Left cardiac atrium (tissue), 4 donors: ENCODE measurements at regions not wholly inside any gene's neighbourhood (a gene's known extent, or its start where the extent isn't known, plus 50 kb on each side); places are given as distances from the start of the nearest gene placed in this dataset.
"Not testable (repeated sequence)": the region's sequence is repeated elsewhere in the genome, so short reads cannot be mapped to it uniquely, and the experiment has no call there.

Experiments
- ATAC-seq, 2 donors: fragments of 200-7000 bp; cut with Tn5 transposase; one replicate each; pipeline ENCODE4 v1.9.1; 2020; ENCODE audit warnings: mild to moderate bottlenecking in 2 of 2, moderate library complexity in 2 of 2
- DNase-seq: peaks from one replicate; pipeline ENCODE4 v3.0.0-alpha.2; 2020
- intact Hi-C, 2 donors: fragments of 100-400 bp; cut with DNase I; formaldehyde crosslinking; loops; one replicate each; pipeline versions ENCODE4 v1.14.1 to v1.15.1; 2022 to 2023
- donor health status: DM: no; HTN: yes; CAD: no.
- donor health status: DM: no; HTN: yes; CAD: no; lungs with severe emphysema.
- donor health status: DM: yes; HTN: yes; CAD: no.
- donor health status: Dilated cardiomyopathy.

GRCh38 chr7:110407242-110407641, 683.7 kb upstream of the LRRN3 start:
- DNase-seq (no peak), ATAC-seq (no peak)
- intact Hi-C loops = no loop called here

GRCh38 chr7:110407706-110408105, 683.2 kb upstream of the LRRN3 start:
- no peak for ATAC-seq

GRCh38 chr7:110412614-110413013, 678.3 kb upstream of the LRRN3 start:
- intact Hi-C loops = no loop called here
- ATAC-seq (no peak), DNase-seq (no peak)

More at GRCh38 chr7:110407706-110408105, 683.2 kb upstream of the LRRN3 start:
- intact Hi-C loops = no loop called here
- DNase-seq = no peak

DNA sequence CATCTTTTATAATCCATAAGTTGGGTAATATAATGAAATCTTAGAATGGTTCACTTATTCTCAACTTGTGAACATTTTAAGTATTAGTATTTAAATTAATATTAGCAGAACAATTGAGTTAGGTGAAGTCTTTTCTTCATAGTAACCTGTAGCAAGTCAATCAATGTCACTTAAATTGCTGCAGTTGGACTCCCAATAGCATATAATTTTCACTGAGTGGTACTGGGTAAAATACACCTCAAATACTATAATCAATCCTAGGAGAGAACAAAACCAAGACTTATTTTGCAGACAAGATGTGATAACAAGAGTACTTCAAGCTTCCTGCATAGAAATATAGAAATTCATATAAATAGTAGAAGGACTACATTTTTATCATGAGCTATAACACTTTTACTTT, 677.9 kb upstream of the LRRN3 start:
- no peak for ATAC-seq
- intact Hi-C loops = no loop called here

DNA sequence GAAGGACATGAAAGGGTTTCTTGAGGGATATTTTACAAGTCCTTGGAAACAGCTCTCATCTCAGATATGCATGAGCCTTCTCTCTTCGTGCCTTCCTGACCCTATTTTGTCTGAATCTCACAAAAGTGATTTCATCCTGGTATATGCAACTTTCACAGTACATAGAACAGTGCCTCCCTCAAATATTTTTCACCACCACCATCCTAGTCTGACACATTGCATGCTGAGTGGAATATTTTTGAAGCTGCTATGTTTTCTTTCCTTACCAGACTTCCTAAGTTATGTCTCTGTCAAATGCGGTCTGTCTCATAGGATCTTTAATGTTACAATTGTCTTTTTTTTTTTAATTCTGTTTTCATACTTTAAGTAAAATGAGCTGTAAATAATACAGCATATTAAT, 673.3 kb upstream of the LRRN3 start:
- intact Hi-C loops = no loop called here
- DNase-seq = no peak
- no peak for ATAC-seq

More for the DNA sequence above, 677.9 kb upstream of the LRRN3 start:
- no peak for DNase-seq

DNA sequence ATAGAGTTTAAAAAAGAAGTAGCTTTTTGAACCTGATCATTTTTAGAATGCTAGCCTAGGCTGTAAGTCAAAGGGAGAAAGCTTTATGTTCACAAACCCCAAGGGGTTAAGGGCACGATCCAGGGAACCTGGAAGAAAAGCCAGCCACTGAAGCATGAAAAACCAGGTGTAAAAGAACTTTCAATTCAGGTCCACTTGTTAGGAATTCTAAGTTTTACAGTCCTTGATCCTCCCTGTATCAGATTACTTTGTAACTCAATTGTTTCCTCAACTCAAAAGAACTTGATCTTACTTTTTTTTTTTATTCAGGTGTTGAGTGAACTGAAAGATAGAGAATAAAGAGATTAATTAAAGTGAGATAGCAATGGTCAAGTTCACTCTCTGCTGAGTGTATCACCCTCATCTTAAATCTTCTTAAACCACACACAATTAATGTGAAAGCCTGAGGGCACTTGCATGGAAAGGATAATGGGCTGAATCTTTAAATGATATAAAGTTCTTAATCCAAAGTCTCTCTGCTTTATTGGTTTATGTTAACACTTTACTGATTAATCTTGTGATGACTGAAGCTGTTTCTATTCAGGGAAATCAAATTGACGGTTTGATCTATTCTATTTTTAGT, 672.2 kb upstream of the LRRN3 start:
- intact Hi-C loops = no loop called here
- no peak for DNase-seq
- no peak for ATAC-seq

DNA sequence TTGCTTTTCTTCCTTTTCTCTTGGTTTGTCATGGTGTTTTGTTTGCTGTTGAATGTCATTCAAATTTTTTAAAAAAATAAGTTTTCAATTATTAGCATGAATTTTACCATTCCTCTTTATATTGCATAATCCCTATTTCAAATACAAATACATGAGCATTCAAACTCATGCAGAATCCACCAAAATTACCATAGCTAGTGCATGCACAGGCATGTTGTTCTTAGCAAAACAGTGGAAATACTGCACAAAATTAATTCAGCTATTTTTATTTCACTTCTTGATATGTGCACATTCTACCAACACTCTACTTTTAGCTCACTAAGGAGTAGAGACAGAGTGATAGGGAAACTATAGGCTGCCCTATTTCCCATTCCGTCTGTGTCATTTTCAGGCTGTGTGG, 670.1 kb upstream of the LRRN3 start:
- DNase-seq (no peak), ATAC-seq (no peak)
- intact Hi-C loops = no loop called here

- DNase-seq (no peak), ATAC-seq (no peak)
- intact Hi-C loops = no loop called here
Observed at GRCh38 chr7:110421490-110422241, 669.3 kb upstream of the LRRN3 start.

GRCh38 chr7:110432061-110432553, 658.8 kb upstream of the LRRN3 start:
- ATAC-seq (no peak), DNase-seq (no peak)
- intact Hi-C loops = no loop called here

GRCh38 chr7:110438926-110439325, 652.0 kb upstream of the LRRN3 start:
- ATAC-seq, intact Hi-C loops: not testable (repeated sequence)

DNA sequence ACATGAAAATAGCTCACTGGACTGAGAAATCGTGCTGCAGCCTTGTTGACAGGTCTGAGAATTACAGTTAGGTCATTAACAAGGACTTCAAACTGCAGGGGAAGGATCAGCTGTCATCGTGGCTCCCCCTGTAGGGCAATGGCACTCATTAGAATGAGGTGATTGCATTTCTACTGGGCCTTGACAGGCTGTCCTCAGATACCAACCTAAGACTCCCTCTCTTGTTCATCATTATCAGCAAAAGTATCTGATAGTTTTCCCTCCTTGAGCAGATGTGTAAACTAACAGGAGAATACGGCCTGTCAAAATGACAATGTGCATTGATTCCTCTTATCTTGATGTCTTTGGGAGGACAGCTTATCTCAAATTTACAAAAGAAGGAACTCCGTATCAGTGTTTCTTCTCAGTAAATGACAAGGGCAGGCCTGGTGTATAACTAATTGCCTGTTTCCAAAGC, 648.5 kb upstream of the LRRN3 start:
- DNase-seq (peak; percentile 19), ATAC-seq (peak; percentile 71 to 74)
- intact Hi-C loops = no loop called here

More at GRCh38 chr7:110438926-110439325, 652.0 kb upstream of the LRRN3 start:
- DNase-seq = not testable (repeated sequence)

GRCh38 chr7:110446658-110447057, 644.3 kb upstream of the LRRN3 start:
- no peak for DNase-seq
- no peak for ATAC-seq
- intact Hi-C loops = no loop called here

- intact Hi-C loops = no loop called here
- DNase-seq (no peak), ATAC-seq (no peak)
Observed at GRCh38 chr7:110448918-110449317, 642.0 kb upstream of the LRRN3 start.

DNA sequence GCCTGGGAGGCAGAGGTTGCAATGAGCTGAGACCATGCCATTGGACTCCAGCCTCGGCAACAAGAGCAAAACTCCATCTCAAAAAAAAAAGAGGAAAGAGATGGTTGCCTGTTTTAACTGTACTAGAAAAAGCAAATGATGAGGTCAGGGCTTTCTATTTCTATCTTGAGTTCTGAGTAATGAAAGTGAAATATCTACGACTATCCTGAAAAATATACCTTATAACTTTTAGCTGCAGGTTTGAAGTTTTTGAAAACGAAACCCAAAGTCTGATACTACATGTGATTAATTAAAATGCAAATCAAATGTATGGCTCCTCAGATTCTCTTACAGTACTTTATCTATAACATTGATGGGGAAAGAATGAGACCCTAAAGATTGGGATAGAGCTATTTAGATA, 636.2 kb upstream of the LRRN3 start:
- ATAC-seq (no peak), DNase-seq (no peak)
- intact Hi-C loops = no loop called here

GRCh38 chr7:110461621-110462020, 629.3 kb upstream of the LRRN3 start:
- intact Hi-C loops = no loop called here
- DNase-seq = no peak

GRCh38 chr7:110470420-110470819, 620.5 kb upstream of the LRRN3 start:
- DNase-seq (no peak), ATAC-seq (no peak)
- intact Hi-C loops = no loop called here

More at GRCh38 chr7:110461621-110462020, 629.3 kb upstream of the LRRN3 start:
- ATAC-seq = no peak

DNA sequence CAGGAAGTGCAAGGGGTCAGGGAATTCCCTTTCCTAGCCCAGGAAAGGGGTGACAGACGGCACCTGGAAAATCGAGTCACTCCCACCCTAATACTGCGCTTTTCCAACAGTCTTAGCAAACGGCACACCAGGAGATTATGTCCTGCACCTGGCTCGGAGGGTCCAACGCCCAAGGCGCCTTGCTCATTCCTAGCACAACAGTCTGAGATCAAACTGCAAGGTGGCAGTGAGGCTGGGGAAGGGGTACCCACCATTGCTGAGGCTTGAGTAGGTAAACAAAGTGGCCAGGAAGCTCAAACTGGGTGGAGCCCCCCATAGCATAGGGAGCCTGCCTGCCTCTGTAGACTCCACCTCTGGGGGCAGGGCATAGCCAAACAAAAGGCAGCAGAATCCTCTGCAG, 618.5 kb upstream of the LRRN3 start:
- intact Hi-C loops, DNase-seq, ATAC-seq: not testable (repeated sequence)

GRCh38 chr7:110480964-110481363, 610.0 kb upstream of the LRRN3 start:
- DNase-seq = no peak
- intact Hi-C loops = no loop called here
- no peak for ATAC-seq

- DNase-seq (no peak), ATAC-seq (no peak)
- intact Hi-C loops = no loop called here
Observed at GRCh38 chr7:110483553-110483952, 607.4 kb upstream of the LRRN3 start.

- DNase-seq (no peak), ATAC-seq (no peak)
- intact Hi-C loops = no loop called here
Observed at GRCh38 chr7:110484356-110484755, 606.6 kb upstream of the LRRN3 start.

- intact Hi-C loops = no loop called here
- ATAC-seq = no peak
- DNase-seq = no peak
Observed at GRCh38 chr7:110486549-110486948, 604.4 kb upstream of the LRRN3 start.
